Fibroblast of lung (primary cell): ENCODE measurements at regions not wholly inside any gene's neighbourhood (a gene's known extent, or its start where the extent isn't known, plus 50 kb on each side); places are given as distances from the start of the nearest gene placed in this dataset.

Experiments
- CTCF ChIP-seq, 2 donors: IDR thresholded peaks in 1 of 2; conservative IDR thresholded peaks in 1 of 2; 1 replicate in 1 of 2; 2 replicates in 1 of 2; pipeline ENCODE4 v1.5.1; 2011 to 2012; ENCODE audit warnings: low read length in 2 of 2, control low read depth in 1 of 2, inconsistent platforms in 1 of 2, low read depth in 1 of 2, mild to moderate bottlenecking in 1 of 2
- EZH2 ChIP-seq: IDR thresholded peaks from 2 replicates; pipeline ENCODE4 v1.5.1; 2012; ENCODE audit warnings: low read length, control low read depth, mild to moderate bottlenecking; ENCODE audit errors: missing control alignments

- no peak for TF ChIP-seq CTCF (conservative IDR thresholded peaks at IDR 0.05 in 1 of 2, IDR thresholded peaks at IDR 0.05 in 1 of 2; ENCODE audit: low read depth in 1 of 2, low read length in 2 of 2)
- TF ChIP-seq EZH2, result no peak
These were observed 490.6 kb upstream of the POU3F2 start for GRCh38 chr6:98343797-98344196.
